ENCODE measurements at regions not wholly inside any gene's neighbourhood (a gene's known extent, or its start where the extent isn't known, plus 50 kb on each side); places are given as distances from the start of the nearest gene placed in this dataset.

GRCh38 chr10:85213493-85213892, 885.1 kb downstream of the CCSER2 start:
- DNase-seq (ENCODE audit: low read depth), result no peak

- no peak for DNase-seq (ENCODE audit: low read depth)
These were observed 893.9 kb downstream of the CCSER2 start for GRCh38 chr10:85222300-85222699.

- no peak for DNase-seq (ENCODE audit: low read depth)
These were observed 896.1 kb downstream of the CCSER2 start for GRCh38 chr10:85224366-85224940.

GRCh38 chr10:85225311-85225710, 896.9 kb downstream of the CCSER2 start:
- DNase-seq (ENCODE audit: low read depth), result no peak

- no peak for DNase-seq (ENCODE audit: low read depth)
These were observed 898.2 kb downstream of the CCSER2 start for GRCh38 chr10:85226596-85226995.

- DNase-seq (ENCODE audit: low read depth), result no peak
These were observed 900.3 kb downstream of the CCSER2 start for GRCh38 chr10:85228726-85229125.

GRCh38 chr10:85231534-85232270, 903.3 kb downstream of the CCSER2 start:
- no peak for DNase-seq (ENCODE audit: low read depth)

- DNase-seq (ENCODE audit: low read depth), result no peak
These were observed 906.9 kb downstream of the CCSER2 start for GRCh38 chr10:85235258-85235657.

- no peak for DNase-seq (ENCODE audit: low read depth)
These were observed 910.3 kb downstream of the CCSER2 start for GRCh38 chr10:85238676-85239075.

- no peak for DNase-seq (ENCODE audit: low read depth)
These were observed 921.9 kb downstream of the CCSER2 start for GRCh38 chr10:85250304-85250703.

GRCh38 chr10:85256481-85256880, 928.1 kb downstream of the CCSER2 start:
- no peak for DNase-seq (ENCODE audit: low read depth)

GRCh38 chr10:85259908-85260307, 931.5 kb downstream of the CCSER2 start:
- DNase-seq (ENCODE audit: low read depth), result no peak

GRCh38 chr10:85262992-85263391, 934.6 kb downstream of the CCSER2 start:
- DNase-seq (ENCODE audit: low read depth), result no peak

GRCh38 chr10:85265121-85265520, 936.7 kb downstream of the CCSER2 start:
- DNase-seq (ENCODE audit: low read depth), result no peak

GRCh38 chr10:85266808-85267207, 938.4 kb downstream of the CCSER2 start:
- DNase-seq (ENCODE audit: low read depth), result no peak

- no peak for DNase-seq (ENCODE audit: low read depth)
These were observed 951.6 kb downstream of the CCSER2 start for GRCh38 chr10:85280014-85280413.

GRCh38 chr10:85284778-85285770, 956.7 kb downstream of the CCSER2 start:
- DNase-seq (ENCODE audit: low read depth), result no peak

- no peak for DNase-seq (ENCODE audit: low read depth)
These were observed 965.1 kb downstream of the CCSER2 start for GRCh38 chr10:85293483-85293882.

- DNase-seq (ENCODE audit: low read depth), result no peak
These were observed 983.4 kb downstream of the CCSER2 start for GRCh38 chr10:85311613-85312337.

- no peak for DNase-seq (ENCODE audit: low read depth)
These were observed 987.3 kb downstream of the CCSER2 start for GRCh38 chr10:85315657-85316056.

GRCh38 chr10:85316276-85316675, 987.9 kb downstream of the CCSER2 start:
- no peak for DNase-seq (ENCODE audit: low read depth)

- DNase-seq (ENCODE audit: low read depth), result no peak
These were observed 989.4 kb downstream of the CCSER2 start for GRCh38 chr10:85317827-85318226.
